ENCODE measurements at regions not wholly inside any gene's neighbourhood (a gene's known extent, or its start where the extent isn't known, plus 50 kb on each side); places are given as distances from the start of the nearest gene placed in this dataset.

DNA sequence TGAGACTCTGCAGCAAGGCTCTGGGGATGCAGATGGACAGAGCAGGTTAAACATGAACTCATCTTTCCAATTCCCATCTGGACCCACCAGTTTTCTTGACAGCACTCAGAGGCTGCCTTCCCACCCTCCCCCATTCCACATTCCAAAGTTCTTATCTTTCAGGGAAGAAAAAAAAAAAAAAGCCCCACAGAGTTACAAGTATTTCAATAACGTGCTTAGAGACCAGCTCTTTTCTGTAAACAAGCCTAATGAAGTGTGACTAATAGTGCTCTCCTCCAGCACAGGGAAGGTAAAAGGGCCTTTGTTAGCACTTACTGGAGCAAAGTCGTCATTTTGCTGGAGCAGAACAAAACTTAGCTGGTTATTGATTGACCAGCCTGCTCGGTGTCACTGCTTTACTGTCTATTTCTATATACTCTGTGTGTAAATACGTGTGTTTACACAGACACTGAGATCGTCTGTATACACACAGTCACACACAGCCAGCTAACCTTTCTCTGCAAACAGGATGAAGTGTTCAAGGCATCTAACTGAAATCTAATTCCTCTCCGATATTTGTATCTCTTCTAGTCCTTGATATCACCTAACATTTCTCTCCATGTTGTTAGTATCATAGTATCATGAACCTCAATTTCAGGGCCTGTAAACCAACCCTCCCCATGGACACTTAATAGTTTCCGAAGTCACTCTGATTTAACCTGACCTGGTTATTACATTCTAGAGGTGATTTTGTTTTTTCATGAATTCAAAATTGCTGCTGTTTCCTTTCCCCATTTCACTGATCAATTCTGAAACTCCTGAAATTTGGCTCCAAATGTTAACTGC, 84.9 kb downstream of the ZNF608 start (continued):
- TF ChIP-seq, protein P1, sequence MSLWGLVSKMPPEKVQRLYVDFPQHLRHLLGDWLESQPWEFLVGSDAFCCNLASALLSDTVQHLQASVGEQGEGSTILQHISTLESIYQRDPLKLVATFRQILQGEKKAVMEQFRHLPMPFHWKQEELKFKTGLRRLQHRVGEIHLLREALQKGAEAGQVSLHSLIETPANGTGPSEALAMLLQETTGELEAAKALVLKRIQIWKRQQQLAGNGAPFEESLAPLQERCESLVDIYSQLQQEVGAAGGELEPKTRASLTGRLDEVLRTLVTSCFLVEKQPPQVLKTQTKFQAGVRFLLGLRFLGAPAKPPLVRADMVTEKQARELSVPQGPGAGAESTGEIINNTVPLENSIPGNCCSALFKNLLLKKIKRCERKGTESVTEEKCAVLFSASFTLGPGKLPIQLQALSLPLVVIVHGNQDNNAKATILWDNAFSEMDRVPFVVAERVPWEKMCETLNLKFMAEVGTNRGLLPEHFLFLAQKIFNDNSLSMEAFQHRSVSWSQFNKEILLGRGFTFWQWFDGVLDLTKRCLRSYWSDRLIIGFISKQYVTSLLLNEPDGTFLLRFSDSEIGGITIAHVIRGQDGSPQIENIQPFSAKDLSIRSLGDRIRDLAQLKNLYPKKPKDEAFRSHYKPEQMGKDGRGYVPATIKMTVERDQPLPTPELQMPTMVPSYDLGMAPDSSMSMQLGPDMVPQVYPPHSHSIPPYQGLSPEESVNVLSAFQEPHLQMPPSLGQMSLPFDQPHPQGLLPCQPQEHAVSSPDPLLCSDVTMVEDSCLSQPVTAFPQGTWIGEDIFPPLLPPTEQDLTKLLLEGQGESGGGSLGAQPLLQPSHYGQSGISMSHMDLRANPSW (CRISPR knock-in tag; IDR thresholded peaks at IDR 0.05; ENCODE audit: borderline replicate concordance): 0 out of 2 replicates have a peak, but pooled peaks have one; percentile 63
- no peak for TF ChIP-seq SSRP1 (CRISPR knock-in tag; IDR thresholded peaks at IDR 0.05)
- 0 out of 2 replicates have a peak, but pooled peaks have one; percentile 41 for TF ChIP-seq ZNF562 (CRISPR knock-in tag; IDR thresholded peaks at IDR 0.05; ENCODE audit: borderline replicate concordance)
- peak; percentile 92 for TF ChIP-seq SMYD3 (CRISPR knock-in tag; IDR thresholded peaks at IDR 0.05)
- TF ChIP-seq, protein P2, sequence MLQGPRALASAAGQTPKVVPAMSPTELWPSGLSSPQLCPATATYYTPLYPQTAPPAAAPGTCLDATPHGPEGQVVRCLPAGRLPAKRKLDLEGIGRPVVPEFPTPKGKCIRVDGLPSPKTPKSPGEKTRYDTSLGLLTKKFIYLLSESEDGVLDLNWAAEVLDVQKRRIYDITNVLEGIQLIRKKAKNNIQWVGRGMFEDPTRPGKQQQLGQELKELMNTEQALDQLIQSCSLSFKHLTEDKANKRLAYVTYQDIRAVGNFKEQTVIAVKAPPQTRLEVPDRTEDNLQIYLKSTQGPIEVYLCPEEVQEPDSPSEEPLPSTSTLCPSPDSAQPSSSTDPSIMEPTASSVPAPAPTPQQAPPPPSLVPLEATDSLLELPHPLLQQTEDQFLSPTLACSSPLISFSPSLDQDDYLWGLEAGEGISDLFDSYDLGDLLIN (CRISPR knock-in tag; IDR thresholded peaks at IDR 0.05; ENCODE audit: borderline replicate concordance): no peak
- peak; percentile 85 for TF ChIP-seq ZNF772 (CRISPR knock-in tag; IDR thresholded peaks at IDR 0.05)
- TF ChIP-seq NFE2 (CRISPR knock-in tag; IDR thresholded peaks at IDR 0.05): no peak
- no peak for TF ChIP-seq TRIM24 (CRISPR knock-in tag; IDR thresholded peaks at IDR 0.05)
- TF ChIP-seq ZFYVE20 (CRISPR knock-in tag; IDR thresholded peaks at IDR 0.05; ENCODE audit: borderline replicate concordance, low read depth): no peak
- TF ChIP-seq JUN (CRISPR knock-in tag; IDR thresholded peaks at IDR 0.05): peak; percentile 88
- TF ChIP-seq, protein P3, sequence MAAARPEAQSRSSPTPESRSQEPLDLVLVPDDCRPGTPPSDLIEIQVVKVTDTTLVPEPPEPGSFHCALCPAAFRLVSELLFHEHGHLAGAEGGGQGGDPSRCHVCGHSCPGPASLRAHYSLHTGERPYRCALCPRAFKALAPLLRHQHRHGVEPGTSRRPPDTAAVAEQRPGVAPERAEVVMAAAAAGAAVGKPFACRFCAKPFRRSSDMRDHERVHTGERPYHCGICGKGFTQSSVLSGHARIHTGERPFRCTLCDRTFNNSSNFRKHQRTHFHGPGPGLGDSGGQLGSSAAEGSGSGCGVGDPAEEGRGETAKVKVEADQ (CRISPR knock-in tag; IDR thresholded peaks at IDR 0.05; ENCODE audit: borderline replicate concordance): no peak
- no peak for TF ChIP-seq TSC22D2 (CRISPR knock-in tag; IDR thresholded peaks at IDR 0.05; ENCODE audit: borderline replicate concordance)
- TF ChIP-seq ZNF678 (CRISPR knock-in tag; IDR thresholded peaks at IDR 0.05): 0 out of 2 replicates have a peak, but pooled peaks have one; percentile 30
- TF ChIP-seq, protein P4, sequence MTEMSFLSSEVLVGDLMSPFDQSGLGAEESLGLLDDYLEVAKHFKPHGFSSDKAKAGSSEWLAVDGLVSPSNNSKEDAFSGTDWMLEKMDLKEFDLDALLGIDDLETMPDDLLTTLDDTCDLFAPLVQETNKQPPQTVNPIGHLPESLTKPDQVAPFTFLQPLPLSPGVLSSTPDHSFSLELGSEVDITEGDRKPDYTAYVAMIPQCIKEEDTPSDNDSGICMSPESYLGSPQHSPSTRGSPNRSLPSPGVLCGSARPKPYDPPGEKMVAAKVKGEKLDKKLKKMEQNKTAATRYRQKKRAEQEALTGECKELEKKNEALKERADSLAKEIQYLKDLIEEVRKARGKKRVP (CRISPR knock-in tag; IDR thresholded peaks at IDR 0.05): peak in 1 of 2 experiments; percentile 78; a peak in 2 of 4 replicates
- TF ChIP-seq, protein P5, sequence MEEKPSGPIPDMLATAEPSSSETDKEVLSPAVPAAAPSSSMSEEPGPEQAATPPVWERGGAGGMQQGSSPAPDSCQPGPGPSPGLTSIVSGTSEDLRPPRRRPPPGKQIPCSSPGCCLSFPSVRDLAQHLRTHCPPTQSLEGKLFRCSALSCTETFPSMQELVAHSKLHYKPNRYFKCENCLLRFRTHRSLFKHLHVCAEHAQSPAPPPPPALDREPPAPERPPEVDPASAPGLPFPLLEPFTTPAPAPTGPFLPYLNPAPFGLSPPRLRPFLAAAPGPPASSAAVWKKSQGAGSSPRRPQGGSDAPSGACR (CRISPR knock-in tag; IDR thresholded peaks at IDR 0.05): no peak; the same call in 1 of the 2 replicates
- TF ChIP-seq, protein P6, sequence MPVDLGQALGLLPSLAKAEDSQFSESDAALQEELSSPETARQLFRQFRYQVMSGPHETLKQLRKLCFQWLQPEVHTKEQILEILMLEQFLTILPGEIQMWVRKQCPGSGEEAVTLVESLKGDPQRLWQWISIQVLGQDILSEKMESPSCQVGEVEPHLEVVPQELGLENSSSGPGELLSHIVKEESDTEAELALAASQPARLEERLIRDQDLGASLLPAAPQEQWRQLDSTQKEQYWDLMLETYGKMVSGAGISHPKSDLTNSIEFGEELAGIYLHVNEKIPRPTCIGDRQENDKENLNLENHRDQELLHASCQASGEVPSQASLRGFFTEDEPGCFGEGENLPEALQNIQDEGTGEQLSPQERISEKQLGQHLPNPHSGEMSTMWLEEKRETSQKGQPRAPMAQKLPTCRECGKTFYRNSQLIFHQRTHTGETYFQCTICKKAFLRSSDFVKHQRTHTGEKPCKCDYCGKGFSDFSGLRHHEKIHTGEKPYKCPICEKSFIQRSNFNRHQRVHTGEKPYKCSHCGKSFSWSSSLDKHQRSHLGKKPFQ (CRISPR knock-in tag; IDR thresholded peaks at IDR 0.05; ENCODE audit: insufficient replicate concordance): no peak
- TF ChIP-seq FOXK1 (CRISPR knock-in tag; IDR thresholded peaks at IDR 0.05; ENCODE audit: borderline replicate concordance, low read depth): peak; percentile 92; the same call in 1 of the 2 replicates
- no peak for TF ChIP-seq RBFOX2 (IDR thresholded peaks at IDR 0.05; ENCODE audit: low read depth, low read length)
- TF ChIP-seq ZNF484 (CRISPR knock-in tag; IDR thresholded peaks at IDR 0.05; ENCODE audit: borderline replicate concordance, low read depth): no peak
- TF ChIP-seq FOXP1 (IDR thresholded peaks at IDR 0.05): peak; percentile 95
- peak; percentile 99 for TF ChIP-seq FOXP1 (CRISPR knock-in tag; IDR thresholded peaks at IDR 0.05)
